PC-9 (cell line): ENCODE measurements at regions not wholly inside any gene's neighbourhood (a gene's known extent, or its start where the extent isn't known, plus 50 kb on each side); places are given as distances from the start of the nearest gene placed in this dataset.

Source experiments
- CTCF ChIP-seq: fragments of 200-600 bp; sonication (generic); conservative IDR thresholded peaks from 2 replicates; pipeline ENCODE4 v1.6.1; 2017; ENCODE audit warnings: mixed run types, antibody characterized with exemption, mild to moderate bottlenecking, moderate library complexity
- EZH2 ChIP-seq: fragments of 200-600 bp; sonication (generic); IDR thresholded peaks from 2 replicates; pipeline ENCODE4 v1.8.0; 2017; ENCODE audit warnings: antibody characterized with exemption, low read depth

- TF ChIP-seq CTCF (no peak), EZH2 (no peak)
Measured at GRCh38 chr12:78390920-78391319, 473.7 kb upstream of the SYT1 start.
